ENCODE measurements at regions not wholly inside any gene's neighbourhood (a gene's known extent, or its start where the extent isn't known, plus 50 kb on each side); places are given as distances from the start of the nearest gene placed in this dataset.

DNA sequence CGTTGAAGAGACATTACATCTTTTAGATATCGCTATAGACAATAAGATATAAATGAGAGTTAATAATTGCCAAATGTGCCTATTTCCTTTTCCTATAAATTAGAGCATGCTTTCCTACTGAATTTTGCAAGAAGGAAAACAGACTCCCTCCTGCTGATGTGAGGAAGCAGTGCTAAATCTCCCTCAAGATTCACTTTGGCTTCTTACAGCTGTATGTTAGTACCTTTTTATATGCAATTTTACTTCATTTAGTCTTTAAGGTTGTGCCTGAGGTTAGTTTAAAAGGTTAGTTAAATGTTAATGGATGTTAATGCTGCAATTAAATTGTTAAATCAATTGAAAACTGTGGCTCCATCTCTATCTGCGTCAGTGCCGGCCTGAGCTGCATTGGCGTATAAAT, 728.8 kb downstream of the NR2F2 start:
- H3K27me3 ChIP-seq (replicated peaks; ENCODE audit: control insufficient read depth, insufficient read depth, low read length): no peaks in the 10 kb centered on the region
- TF ChIP-seq, protein P1, sequence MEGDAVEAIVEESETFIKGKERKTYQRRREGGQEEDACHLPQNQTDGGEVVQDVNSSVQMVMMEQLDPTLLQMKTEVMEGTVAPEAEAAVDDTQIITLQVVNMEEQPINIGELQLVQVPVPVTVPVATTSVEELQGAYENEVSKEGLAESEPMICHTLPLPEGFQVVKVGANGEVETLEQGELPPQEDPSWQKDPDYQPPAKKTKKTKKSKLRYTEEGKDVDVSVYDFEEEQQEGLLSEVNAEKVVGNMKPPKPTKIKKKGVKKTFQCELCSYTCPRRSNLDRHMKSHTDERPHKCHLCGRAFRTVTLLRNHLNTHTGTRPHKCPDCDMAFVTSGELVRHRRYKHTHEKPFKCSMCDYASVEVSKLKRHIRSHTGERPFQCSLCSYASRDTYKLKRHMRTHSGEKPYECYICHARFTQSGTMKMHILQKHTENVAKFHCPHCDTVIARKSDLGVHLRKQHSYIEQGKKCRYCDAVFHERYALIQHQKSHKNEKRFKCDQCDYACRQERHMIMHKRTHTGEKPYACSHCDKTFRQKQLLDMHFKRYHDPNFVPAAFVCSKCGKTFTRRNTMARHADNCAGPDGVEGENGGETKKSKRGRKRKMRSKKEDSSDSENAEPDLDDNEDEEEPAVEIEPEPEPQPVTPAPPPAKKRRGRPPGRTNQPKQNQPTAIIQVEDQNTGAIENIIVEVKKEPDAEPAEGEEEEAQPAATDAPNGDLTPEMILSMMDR (IDR thresholded peaks at IDR 0.05; ENCODE audit: insufficient read depth, low read length, poor library complexity, severe bottlenecking): no peak
- DNase-seq (ENCODE audit: extremely low read depth, insufficient read length): no peak
- no peaks in the 10 kb centered on the region for H3K36me3 ChIP-seq (ENCODE audit: control insufficient read depth, insufficient read depth, low read length)
- H3K4me3 ChIP-seq (replicated peaks; ENCODE audit: low read depth, low read length): no peak overlapping the region

DNA sequence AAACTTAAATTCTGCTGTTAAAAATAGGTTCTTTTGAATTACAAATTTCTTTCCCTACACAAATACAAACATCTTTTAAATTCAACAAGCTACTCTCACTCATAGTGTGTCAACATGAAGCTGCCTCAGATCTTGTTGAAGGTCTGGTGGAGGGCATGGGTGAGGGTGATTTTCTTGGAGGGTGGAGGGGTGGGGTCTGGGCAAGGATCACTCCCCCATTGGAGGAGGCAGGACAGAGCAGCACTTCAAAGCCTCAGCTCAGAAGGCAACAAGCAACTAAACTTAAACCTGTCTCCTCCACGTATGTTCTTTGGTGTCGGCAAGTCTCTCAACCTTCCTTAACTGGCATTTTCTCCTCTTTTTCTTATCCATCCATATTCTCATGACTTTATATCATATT, 730.9 kb downstream of the NR2F2 start:
- no peak for DNase-seq (ENCODE audit: extremely low read depth, insufficient read length)
- Histone ChIP-seq H3K36me3 (ENCODE audit: control insufficient read depth, insufficient read depth, low read length) (no peaks in the 10 kb centered on the region), H3K27me3 (replicated peaks; ENCODE audit: control insufficient read depth, insufficient read depth, low read length) (no peaks in the 10 kb centered on the region), H3K4me3 (replicated peaks; ENCODE audit: low read depth, low read length) (no peak overlapping the region)
- TF ChIP-seq, protein P1 (IDR thresholded peaks at IDR 0.05; ENCODE audit: insufficient read depth, low read length, poor library complexity, severe bottlenecking): no peak

DNA sequence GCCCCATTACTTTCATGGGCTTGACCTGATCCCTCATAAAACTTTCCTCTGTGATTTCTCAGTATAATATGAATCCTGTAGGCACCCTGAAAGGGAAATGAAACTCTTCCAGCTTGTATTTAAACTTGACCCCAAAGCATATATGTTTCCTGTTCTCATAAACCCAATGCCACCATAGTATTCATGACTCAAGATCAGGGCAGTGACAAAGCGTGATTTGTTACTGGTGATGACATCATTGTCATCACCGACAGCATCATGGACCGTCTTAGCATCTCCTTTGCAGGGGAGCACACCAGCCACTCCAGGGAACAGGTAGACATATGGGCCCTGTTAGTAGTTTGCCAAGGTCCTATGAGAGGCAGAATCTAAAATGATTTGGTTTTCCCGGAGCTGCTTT, 741.2 kb downstream of the NR2F2 start:
- TF ChIP-seq, protein P1 (IDR thresholded peaks at IDR 0.05; ENCODE audit: insufficient read depth, low read length, poor library complexity, severe bottlenecking): no peak
- no peaks in the 10 kb centered on the region for H3K27me3 ChIP-seq (replicated peaks; ENCODE audit: control insufficient read depth, insufficient read depth, low read length)
- DNase-seq (ENCODE audit: extremely low read depth, insufficient read length): no peak
- no peak overlapping the region for H3K4me3 ChIP-seq (replicated peaks; ENCODE audit: low read depth, low read length)
- no peaks in the 10 kb centered on the region for H3K36me3 ChIP-seq (ENCODE audit: control insufficient read depth, insufficient read depth, low read length)

DNA sequence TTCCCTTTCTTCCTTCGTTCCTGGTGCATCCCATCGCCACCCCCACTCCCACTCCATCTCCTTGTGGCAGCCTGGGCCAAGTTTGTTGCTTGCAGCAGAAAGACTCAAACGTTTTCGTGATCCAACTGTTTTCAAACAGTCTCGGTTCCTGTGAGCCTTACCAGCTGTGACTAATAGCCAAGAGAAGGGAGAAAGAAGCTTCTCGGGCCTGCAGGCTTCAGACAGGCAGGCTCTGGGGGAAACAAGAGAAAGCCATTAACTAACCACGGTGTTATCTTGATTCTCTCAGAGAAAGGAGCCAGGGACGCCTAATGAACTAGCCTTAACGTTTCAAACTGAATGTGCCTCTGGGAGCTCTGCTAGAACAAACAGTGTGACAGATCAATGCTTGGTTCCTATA, 742.0 kb downstream of the NR2F2 start:
- TF ChIP-seq, protein P1 (IDR thresholded peaks at IDR 0.05; ENCODE audit: insufficient read depth, low read length, poor library complexity, severe bottlenecking): no peak
- H3K36me3 ChIP-seq (ENCODE audit: control insufficient read depth, insufficient read depth, low read length): no peaks in the 10 kb centered on the region

DNA sequence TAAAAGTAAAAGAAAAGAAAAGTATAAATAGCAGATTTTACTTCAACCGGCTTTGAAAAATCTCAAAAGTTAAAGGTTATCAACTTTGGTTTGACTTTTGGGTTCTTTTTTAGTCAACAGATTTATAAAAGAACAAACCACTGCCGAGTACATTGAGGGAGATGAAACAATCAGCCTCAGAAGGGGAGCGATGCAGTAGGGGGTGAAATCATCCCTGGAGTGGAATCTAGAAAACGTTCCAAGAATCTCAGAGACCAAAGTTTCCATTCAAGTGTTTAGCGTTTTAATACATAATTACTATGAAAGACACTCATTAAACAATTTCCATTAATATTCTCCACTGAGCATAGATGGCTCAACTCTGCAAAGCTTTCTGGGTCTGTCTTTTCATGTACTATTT, 745.5 kb downstream of the NR2F2 start:
- Histone ChIP-seq H3K27me3 (replicated peaks; ENCODE audit: control insufficient read depth, insufficient read depth, low read length) (no peaks in the 10 kb centered on the region), H3K4me3 (replicated peaks; ENCODE audit: low read depth, low read length) (no peak overlapping the region), H3K36me3 (ENCODE audit: control insufficient read depth, insufficient read depth, low read length) (no peaks in the 10 kb centered on the region)
- DNase-seq (ENCODE audit: extremely low read depth, insufficient read length): no peak
- TF ChIP-seq, protein P1 (IDR thresholded peaks at IDR 0.05; ENCODE audit: insufficient read depth, low read length, poor library complexity, severe bottlenecking): no peak

More for the DNA sequence above, 742.0 kb downstream of the NR2F2 start:
- Histone ChIP-seq H3K4me3 (replicated peaks; ENCODE audit: low read depth, low read length) (no peak overlapping the region), H3K27me3 (replicated peaks; ENCODE audit: control insufficient read depth, insufficient read depth, low read length) (no peaks in the 10 kb centered on the region)
- no peak for DNase-seq (ENCODE audit: extremely low read depth, insufficient read length)

DNA sequence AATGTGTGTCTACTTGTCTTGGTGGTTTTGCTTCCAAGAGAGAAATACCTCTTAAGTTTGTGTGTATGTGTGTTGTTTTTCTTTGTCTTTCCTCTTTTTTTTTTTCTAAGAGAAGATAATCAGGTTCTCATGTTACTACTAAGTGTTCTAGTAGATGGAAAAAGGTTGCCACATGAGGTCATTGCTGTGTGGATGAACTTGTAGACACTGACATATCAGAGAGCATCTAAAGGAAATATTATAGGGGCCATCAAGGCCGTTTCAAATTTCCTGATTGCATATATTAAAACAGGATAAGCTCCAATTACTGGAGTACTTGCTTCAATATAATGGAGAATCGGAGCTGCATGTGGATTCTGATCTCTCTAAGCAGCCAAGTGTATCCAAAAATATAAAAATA, 747.5 kb downstream of the NR2F2 start:
- H3K4me3 ChIP-seq (replicated peaks; ENCODE audit: low read depth, low read length): no peak overlapping the region
- DNase-seq (ENCODE audit: extremely low read depth, insufficient read length): no peak
- no peaks in the 10 kb centered on the region for H3K27me3 ChIP-seq (replicated peaks; ENCODE audit: control insufficient read depth, insufficient read depth, low read length)
- TF ChIP-seq, protein P1 (IDR thresholded peaks at IDR 0.05; ENCODE audit: insufficient read depth, low read length, poor library complexity, severe bottlenecking): no peak
- H3K36me3 ChIP-seq (ENCODE audit: control insufficient read depth, insufficient read depth, low read length): no peaks in the 10 kb centered on the region

All from GM06990 (cell line).